ENCODE measurements at regions not wholly inside any gene's neighbourhood (a gene's known extent, or its start where the extent isn't known, plus 50 kb on each side); places are given as distances from the start of the nearest gene placed in this dataset.

- TF ChIP-seq CTCF (IDR thresholded peaks at IDR 0.05) (no peak), POLR2A (IDR thresholded peaks at IDR 0.05) (no peak)
These were observed 1663.7 kb upstream of the ADGRL3 start for GRCh38 chr4:59536428-59536827.

Measured in right lobe of liver (tissue), 4 donors.